DND-41 (cell line): ENCODE measurements at regions not wholly inside any gene's neighbourhood (a gene's known extent, or its start where the extent isn't known, plus 50 kb on each side); places are given as distances from the start of the nearest gene placed in this dataset.

ENCODE experiments used
- EZH2 ChIP-seq: IDR thresholded peaks from 3 replicates; pipeline ENCODE4 v1.6.1; 2012; ENCODE audit warnings: borderline replicate concordance, low read depth, mild to moderate bottlenecking, moderate library complexity, low read length, inconsistent platforms; ENCODE audit not compliant: severe bottlenecking
- TF ChIP-seq, protein P1 (sequence below): IDR thresholded peaks from 2 replicates; pipeline ENCODE4 v1.5.1; 2012; ENCODE audit warnings: borderline replicate concordance, low read length, moderate library complexity, mild to moderate bottlenecking; ENCODE audit not compliant: poor library complexity, severe bottlenecking; ENCODE audit errors: extremely low read depth

DNA sequence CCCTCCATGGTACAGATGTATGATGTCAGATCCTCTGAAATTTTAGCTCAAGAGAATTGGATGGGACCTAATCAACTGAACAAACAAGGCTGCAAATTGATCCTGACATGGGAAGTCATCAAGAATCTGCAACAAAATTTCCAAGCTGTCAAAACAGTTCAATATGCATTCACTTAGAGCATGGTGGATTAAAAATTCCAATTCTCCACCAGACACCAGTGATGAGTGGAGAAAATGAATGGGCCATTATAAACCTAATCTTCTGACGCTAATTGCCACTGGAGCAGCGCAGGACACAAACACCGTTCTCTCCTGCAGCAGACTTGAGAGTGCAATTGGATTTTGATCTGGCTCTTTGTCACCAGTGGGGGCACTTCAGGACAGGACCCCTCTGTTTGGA lies 94.2 kb downstream of the MINAR1 start:
- TF ChIP-seq, protein P1, sequence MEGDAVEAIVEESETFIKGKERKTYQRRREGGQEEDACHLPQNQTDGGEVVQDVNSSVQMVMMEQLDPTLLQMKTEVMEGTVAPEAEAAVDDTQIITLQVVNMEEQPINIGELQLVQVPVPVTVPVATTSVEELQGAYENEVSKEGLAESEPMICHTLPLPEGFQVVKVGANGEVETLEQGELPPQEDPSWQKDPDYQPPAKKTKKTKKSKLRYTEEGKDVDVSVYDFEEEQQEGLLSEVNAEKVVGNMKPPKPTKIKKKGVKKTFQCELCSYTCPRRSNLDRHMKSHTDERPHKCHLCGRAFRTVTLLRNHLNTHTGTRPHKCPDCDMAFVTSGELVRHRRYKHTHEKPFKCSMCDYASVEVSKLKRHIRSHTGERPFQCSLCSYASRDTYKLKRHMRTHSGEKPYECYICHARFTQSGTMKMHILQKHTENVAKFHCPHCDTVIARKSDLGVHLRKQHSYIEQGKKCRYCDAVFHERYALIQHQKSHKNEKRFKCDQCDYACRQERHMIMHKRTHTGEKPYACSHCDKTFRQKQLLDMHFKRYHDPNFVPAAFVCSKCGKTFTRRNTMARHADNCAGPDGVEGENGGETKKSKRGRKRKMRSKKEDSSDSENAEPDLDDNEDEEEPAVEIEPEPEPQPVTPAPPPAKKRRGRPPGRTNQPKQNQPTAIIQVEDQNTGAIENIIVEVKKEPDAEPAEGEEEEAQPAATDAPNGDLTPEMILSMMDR = no peak
- no peak for TF ChIP-seq EZH2
